ENCODE measurements at regions not wholly inside any gene's neighbourhood (a gene's known extent, or its start where the extent isn't known, plus 50 kb on each side); places are given as distances from the start of the nearest gene placed in this dataset.
"Not testable (repeated sequence)": the region's sequence is repeated elsewhere in the genome, so short reads cannot be mapped to it uniquely, and the experiment has no call there.

DNA sequence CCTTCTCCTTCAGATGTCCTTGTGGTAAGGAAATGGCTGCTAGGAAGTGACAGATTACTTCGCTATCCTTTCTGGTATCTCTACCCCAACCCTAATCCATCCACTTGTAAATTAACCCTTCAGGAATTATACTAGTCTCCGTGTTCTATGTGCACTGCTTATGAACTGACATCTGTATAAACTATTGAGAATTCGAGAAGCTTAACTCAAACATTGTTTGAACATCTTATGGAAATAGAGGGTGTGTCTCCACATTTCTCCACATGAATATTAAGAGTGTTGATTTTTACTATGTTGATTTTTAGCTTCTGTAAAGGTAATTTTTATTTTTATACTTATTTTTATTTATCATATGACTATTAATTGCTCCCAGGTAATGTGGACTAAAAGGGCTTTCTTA lies 457.6 kb upstream of the ZNF337 start:
- TF ChIP-seq CTCF (IDR thresholded peaks at IDR 0.05; ENCODE audit: low read depth, low read length, missing control alignments): no peak
- no peak overlapping the region for H3K4me3 ChIP-seq (ENCODE audit: low read depth, low read length)
- no peak for DNase-seq (ENCODE audit: low read depth)

GRCh38 chr20:26135325-26136110 lies 438.9 kb upstream of the ZNF337 start:
- no peak overlapping the region for H3K4me3 ChIP-seq (ENCODE audit: low read depth, low read length)
- TF ChIP-seq CTCF (IDR thresholded peaks at IDR 0.05; ENCODE audit: low read depth, low read length, missing control alignments): no peak
- DNase-seq (ENCODE audit: low read depth): no peak

DNA sequence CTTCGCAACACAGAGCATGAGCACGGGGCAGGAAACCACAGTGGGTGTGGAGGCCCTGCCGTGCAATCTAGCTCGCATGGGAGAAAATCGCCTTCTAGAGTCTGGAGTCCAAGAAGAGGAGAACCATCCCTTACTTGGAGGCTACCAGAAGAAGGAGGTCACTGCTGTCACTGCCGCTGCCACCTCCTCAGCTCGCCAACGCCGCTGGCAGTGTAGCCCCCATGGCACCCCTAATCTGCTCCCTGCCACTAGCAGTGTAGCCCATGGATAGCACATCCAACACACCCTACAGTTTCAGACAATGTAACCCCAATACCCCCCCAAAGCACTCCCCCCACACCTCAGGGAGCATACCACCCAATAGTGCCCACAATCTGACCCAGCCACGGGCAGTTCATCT lies 438.0 kb upstream of the ZNF337 start:
- no peak for DNase-seq (ENCODE audit: low read depth)
- TF ChIP-seq CTCF (IDR thresholded peaks at IDR 0.05; ENCODE audit: low read depth, low read length, missing control alignments): no peak
- H3K4me3 ChIP-seq (ENCODE audit: low read depth, low read length): no peak overlapping the region

GRCh38 chr20:26133794-26134193 lies 437.1 kb upstream of the ZNF337 start:
- H3K4me3 ChIP-seq (ENCODE audit: low read depth, low read length); DNase-seq (ENCODE audit: low read depth): not testable (repeated sequence)

DNA sequence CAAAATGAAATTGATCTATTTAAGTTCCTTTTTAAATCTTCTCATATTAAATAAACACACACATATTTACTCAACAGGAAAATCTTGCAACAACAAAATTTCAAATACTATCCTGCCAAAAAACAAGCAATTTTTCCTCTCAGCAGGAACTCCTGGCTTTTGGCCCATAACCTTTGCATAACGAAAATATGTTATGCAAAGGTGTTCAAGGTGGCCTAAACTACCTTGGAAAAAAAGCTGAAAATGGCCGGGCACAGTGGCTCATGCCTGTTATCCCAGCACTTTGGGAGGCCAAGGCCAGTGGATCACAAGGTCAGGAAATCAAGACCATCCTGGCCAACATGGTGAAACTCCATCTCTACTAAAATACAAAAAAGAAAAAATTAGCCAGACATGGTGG lies 424.3 kb upstream of the ZNF337 start:
- H3K4me3 ChIP-seq (ENCODE audit: low read depth, low read length); DNase-seq (ENCODE audit: low read depth): not testable (repeated sequence)

- not testable (repeated sequence) for DNase-seq (ENCODE audit: low read depth); H3K4me3 ChIP-seq (ENCODE audit: low read depth, low read length)
Observed at GRCh38 chr20:26094498-26094897, 397.8 kb upstream of the ZNF337 start.

- DNase-seq (ENCODE audit: low read depth); H3K4me3 ChIP-seq (ENCODE audit: low read depth, low read length): not testable (repeated sequence)
Observed at GRCh38 chr20:26091921-26092320, 395.3 kb upstream of the ZNF337 start.

GRCh38 chr20:26086195-26086594 lies 389.5 kb upstream of the ZNF337 start:
- DNase-seq (ENCODE audit: low read depth); H3K4me3 ChIP-seq (ENCODE audit: low read depth, low read length): not testable (repeated sequence)

DNA sequence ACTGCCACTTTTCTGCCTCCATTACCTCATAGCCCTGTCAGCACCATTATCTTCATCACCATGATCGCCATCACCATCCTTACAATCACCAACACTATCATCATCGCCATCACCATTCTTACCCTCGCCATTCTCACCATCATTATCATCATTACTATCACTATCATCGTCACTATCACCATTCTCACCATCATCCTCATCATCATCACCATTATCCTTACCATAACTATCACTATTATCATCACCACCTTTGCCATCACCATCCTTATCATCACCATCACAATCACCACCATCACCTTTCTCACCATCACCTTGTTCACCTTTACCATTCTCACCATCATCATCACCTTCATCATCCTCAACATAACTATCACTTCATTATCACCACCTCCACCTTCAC lies 377.3 kb upstream of the ZNF337 start:
- DNase-seq (ENCODE audit: low read depth); H3K4me3 ChIP-seq (ENCODE audit: low read depth, low read length): not testable (repeated sequence)

GRCh38 chr20:26059324-26059723 lies 362.7 kb upstream of the ZNF337 start:
- not testable (repeated sequence) for H3K4me3 ChIP-seq (ENCODE audit: low read depth, low read length)

GRCh38 chr20:26058446-26058845 lies 361.8 kb upstream of the ZNF337 start:
- not testable (repeated sequence) for H3K4me3 ChIP-seq (ENCODE audit: low read depth, low read length); DNase-seq (ENCODE audit: low read depth)

More at GRCh38 chr20:26059324-26059723, 362.7 kb upstream of the ZNF337 start:
- DNase-seq (ENCODE audit: low read depth): not testable (repeated sequence)

DNA sequence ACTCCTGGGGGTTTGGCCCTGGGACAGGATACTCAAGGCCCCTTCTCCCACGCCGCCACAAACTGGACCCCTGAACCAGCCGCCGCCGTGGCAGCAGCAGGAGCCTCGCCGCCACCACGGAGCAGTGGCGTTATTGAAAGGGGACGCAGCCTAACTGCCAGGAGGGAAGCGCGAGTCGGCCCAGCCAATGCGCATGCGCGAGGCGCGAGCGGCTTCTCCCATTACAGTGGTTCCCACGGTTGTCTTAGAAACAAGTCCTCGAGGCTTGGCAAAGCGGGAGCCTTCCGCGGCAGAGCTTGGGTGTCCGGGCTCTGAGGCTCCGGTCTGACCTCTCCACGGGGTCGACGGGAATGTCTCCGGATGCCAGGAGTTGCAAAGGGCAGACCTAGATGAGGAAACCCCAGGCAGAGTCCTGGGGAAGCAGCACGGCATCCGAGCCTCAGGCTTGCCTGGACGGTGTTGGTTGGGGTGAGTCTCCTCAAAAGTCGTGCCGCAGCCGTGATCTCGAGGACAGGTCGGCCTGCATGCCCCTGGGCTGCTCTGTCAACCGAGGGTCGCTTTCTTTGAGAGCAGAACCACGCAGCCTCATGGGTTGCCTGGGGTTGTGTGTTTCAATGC lies 360.6 kb upstream of the ZNF337 start:
- H3K4me3 ChIP-seq (ENCODE audit: low read depth, low read length); DNase-seq (ENCODE audit: low read depth): not testable (repeated sequence)

GRCh38 chr20:26025792-26026191 lies 329.1 kb upstream of the ZNF337 start:
- not testable (repeated sequence) for DNase-seq (ENCODE audit: low read depth); H3K4me3 ChIP-seq (ENCODE audit: low read depth, low read length)

- not testable (repeated sequence) for H3K4me3 ChIP-seq (ENCODE audit: low read depth, low read length); DNase-seq (ENCODE audit: low read depth)
Observed at GRCh38 chr20:26010942-26011276, 314.3 kb upstream of the ZNF337 start.

DNA sequence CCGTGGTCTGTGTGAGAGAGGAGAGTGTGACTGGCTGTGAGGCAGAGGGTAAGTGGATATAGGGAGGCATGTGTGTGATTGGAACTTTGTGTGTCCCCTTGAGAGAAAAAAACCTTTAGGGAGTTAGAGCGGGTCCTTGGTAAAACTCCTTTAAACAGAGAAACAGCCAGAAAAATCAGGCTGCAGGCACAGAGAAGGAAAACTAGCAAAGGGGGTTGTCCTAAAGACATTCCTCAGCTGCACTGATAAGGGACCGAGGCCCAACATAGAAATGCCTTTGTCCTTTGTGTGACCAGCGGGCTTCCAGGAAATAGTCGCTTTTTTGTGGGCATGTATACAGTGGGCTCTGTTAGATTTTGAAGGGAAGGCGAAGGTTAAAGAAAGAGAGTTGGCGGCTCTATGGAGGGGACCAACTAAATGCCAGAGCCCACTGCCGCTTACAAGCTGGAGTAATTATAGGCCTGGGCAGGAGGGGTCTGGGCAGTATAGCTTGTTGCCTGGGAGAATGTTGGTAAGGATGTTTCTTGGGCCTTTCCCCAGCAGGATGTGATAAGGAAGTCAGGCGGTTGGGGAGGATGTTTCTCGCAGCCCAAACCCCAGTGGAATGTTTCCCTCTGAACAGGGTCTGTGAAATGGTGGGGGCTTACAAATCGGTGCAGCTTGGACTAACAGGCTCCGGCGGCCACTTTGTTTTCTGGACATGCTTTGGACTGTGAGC lies 313.7 kb upstream of the ZNF337 start:
- not testable (repeated sequence) for DNase-seq (ENCODE audit: low read depth)
- peak overlapping the region; percentile 87 for H3K4me3 ChIP-seq (ENCODE audit: low read depth, low read length)
